ENCODE measurements at regions not wholly inside any gene's neighbourhood (a gene's known extent, or its start where the extent isn't known, plus 50 kb on each side); places are given as distances from the start of the nearest gene placed in this dataset.
"Not testable (repeated sequence)": the region's sequence is repeated elsewhere in the genome, so short reads cannot be mapped to it uniquely, and the experiment has no call there.

GRCh38 chr2:21772624-21773023 is 648.9 kb downstream of the TDRD15 start:
- Mint-ChIP-seq H3K27me3 (no peaks in the 10 kb centered on the region), H3K9me3 (peaks cover 0 to 13% (median 2%) of the 10 kb centered on the region in 9 donors), H3K4me1 (no peaks in the 10 kb centered on the region), H3K4me3 (no peak overlapping the region), H3K27ac (no peak overlapping the region), H3K36me3 (peaks cover 0 to 4% (median 0%) of the 10 kb centered on the region in 3 donors)
- ATAC-seq = no peak
- no peak for DNase-seq
- POLR2A ChIA-PET = no interaction called here

GRCh38 chr2:21773168-21773567 is 649.4 kb downstream of the TDRD15 start:
- Mint-ChIP-seq H3K4me1 (no peaks in the 10 kb centered on the region), H3K36me3 (peaks cover 0 to 4% (median 0%) of the 10 kb centered on the region in 3 donors), H3K4me3 (no peak overlapping the region), H3K27me3 (no peaks in the 10 kb centered on the region), H3K9me3 (peaks cover 0 to 8% (median 2%) of the 10 kb centered on the region in 9 donors), H3K27ac (no peak overlapping the region)
- POLR2A ChIA-PET = no interaction called here
- no peak for DNase-seq
- ATAC-seq = no peak

GRCh38 chr2:21774691-21775368 is 651.1 kb downstream of the TDRD15 start:
- no peaks in the 10 kb centered on the region for H3K36me3 Mint-ChIP-seq
- H3K27me3 Mint-ChIP-seq = no peaks in the 10 kb centered on the region
- no peaks in the 10 kb centered on the region for H3K4me1 Mint-ChIP-seq
- peaks cover 0 to 11% (median 2%) of the 10 kb centered on the region in 9 donors for H3K9me3 Mint-ChIP-seq
- no peak overlapping the region for H3K27ac Mint-ChIP-seq
- no peak overlapping the region for H3K4me3 Mint-ChIP-seq
- ATAC-seq (no peak), DNase-seq (no peak)
- POLR2A ChIA-PET = no interaction called here

GRCh38 chr2:21779786-21780185 is 656.0 kb downstream of the TDRD15 start:
- POLR2A ChIA-PET = no interaction called here
- no peak overlapping the region for H3K4me3 Mint-ChIP-seq
- peaks cover 0 to 19% (median 3%) of the 10 kb centered on the region in 9 donors for H3K9me3 Mint-ChIP-seq

GRCh38 chr2:21781962-21782361 is 658.2 kb downstream of the TDRD15 start:
- ATAC-seq (no peak), DNase-seq (no peak)
- no peak overlapping the region for H3K27ac Mint-ChIP-seq
- H3K27me3 Mint-ChIP-seq = peaks cover 0 to 1% (median 0%) of the 10 kb centered on the region in 5 donors
- H3K4me3 Mint-ChIP-seq = no peak overlapping the region
- H3K4me1 Mint-ChIP-seq = no peaks in the 10 kb centered on the region
- POLR2A ChIA-PET = no interaction called here
- peaks cover 0 to 20% (median 3%) of the 10 kb centered on the region in 9 donors for H3K9me3 Mint-ChIP-seq
- no peaks in the 10 kb centered on the region for H3K36me3 Mint-ChIP-seq

More at GRCh38 chr2:21779786-21780185, 656.0 kb downstream of the TDRD15 start:
- Mint-ChIP-seq H3K36me3 (no peaks in the 10 kb centered on the region), H3K27ac (no peak overlapping the region), H3K27me3 (peaks cover 0 to 1% (median 0%) of the 10 kb centered on the region in 5 donors), H3K4me1 (no peaks in the 10 kb centered on the region)
- ATAC-seq = no peak
- no peak for DNase-seq

- peaks cover 0 to 1% (median 0%) of the 10 kb centered on the region in 5 donors for H3K27me3 Mint-ChIP-seq
- ATAC-seq (no peak), DNase-seq (no peak)
- no peak overlapping the region for H3K27ac Mint-ChIP-seq
- POLR2A ChIA-PET = no interaction called here
- H3K36me3 Mint-ChIP-seq = no peaks in the 10 kb centered on the region
- no peaks in the 10 kb centered on the region for H3K4me1 Mint-ChIP-seq
- no peak overlapping the region for H3K4me3 Mint-ChIP-seq
- H3K9me3 Mint-ChIP-seq = peaks cover 0 to 16% (median 3%) of the 10 kb centered on the region in 9 donors
Observed at GRCh38 chr2:21782866-21783265, 659.1 kb downstream of the TDRD15 start.

GRCh38 chr2:21787941-21788340 is 664.2 kb downstream of the TDRD15 start:
- DNase-seq (no peak), ATAC-seq (no peak)
- POLR2A ChIA-PET = no interaction called here
- Mint-ChIP-seq H3K27ac (no peak overlapping the region), H3K4me1 (no peaks in the 10 kb centered on the region), H3K36me3 (no peaks in the 10 kb centered on the region), H3K27me3 (peaks cover 0 to 1% (median 0%) of the 10 kb centered on the region in 5 donors), H3K4me3 (no peak overlapping the region), H3K9me3 (peaks cover 0 to 14% (median 3%) of the 10 kb centered on the region in 9 donors)

- ATAC-seq, H3K4me3 Mint-ChIP-seq, H3K27me3 Mint-ChIP-seq, POLR2A ChIA-PET, H3K36me3 Mint-ChIP-seq, H3K4me1 Mint-ChIP-seq, DNase-seq, H3K27ac Mint-ChIP-seq: not testable (repeated sequence)
- peaks cover 0 to 14% (median 3%) of the 10 kb centered on the region in 9 donors for H3K9me3 Mint-ChIP-seq
Observed at GRCh38 chr2:21790311-21790710, 666.5 kb downstream of the TDRD15 start.

- DNase-seq (no peak), ATAC-seq (no peak)
- no peak overlapping the region for H3K27ac Mint-ChIP-seq
- no peaks in the 10 kb centered on the region for H3K36me3 Mint-ChIP-seq
- H3K9me3 Mint-ChIP-seq = peaks cover 0 to 14% (median 5%) of the 10 kb centered on the region in 9 donors
- no peaks in the 10 kb centered on the region for H3K27me3 Mint-ChIP-seq
- POLR2A ChIA-PET = no interaction called here
- no peak overlapping the region for H3K4me3 Mint-ChIP-seq
- H3K4me1 Mint-ChIP-seq = no peaks in the 10 kb centered on the region
Observed at GRCh38 chr2:21792571-21792970, 668.8 kb downstream of the TDRD15 start.

- POLR2A ChIA-PET = no interaction called here
- H3K36me3 Mint-ChIP-seq = no peaks in the 10 kb centered on the region
- no peak overlapping the region for H3K4me3 Mint-ChIP-seq
- ATAC-seq (no peak), DNase-seq (no peak)
- peaks cover 0 to 14% (median 8%) of the 10 kb centered on the region in 9 donors for H3K9me3 Mint-ChIP-seq
- H3K27ac Mint-ChIP-seq = no peak overlapping the region
- no peaks in the 10 kb centered on the region for H3K4me1 Mint-ChIP-seq
- no peaks in the 10 kb centered on the region for H3K27me3 Mint-ChIP-seq
Observed at GRCh38 chr2:21793461-21793860, 669.7 kb downstream of the TDRD15 start.

- H3K4me3 Mint-ChIP-seq = no peak overlapping the region
- peaks cover 0 to 14% (median 7%) of the 10 kb centered on the region in 9 donors for H3K9me3 Mint-ChIP-seq
- POLR2A ChIA-PET = no interaction called here
- ATAC-seq = no peak
- H3K27me3 Mint-ChIP-seq = no peaks in the 10 kb centered on the region
- H3K27ac Mint-ChIP-seq = no peak overlapping the region
- DNase-seq = no peak
- no peaks in the 10 kb centered on the region for H3K4me1 Mint-ChIP-seq
- H3K36me3 Mint-ChIP-seq = no peaks in the 10 kb centered on the region
Observed at GRCh38 chr2:21794611-21795010, 670.8 kb downstream of the TDRD15 start.

GRCh38 chr2:21800356-21800755 is 676.6 kb downstream of the TDRD15 start:
- ATAC-seq (no peak), DNase-seq (no peak)
- no peak overlapping the region for H3K4me3 Mint-ChIP-seq
- H3K36me3 Mint-ChIP-seq = no peaks in the 10 kb centered on the region
- H3K27ac Mint-ChIP-seq = no peak overlapping the region
- H3K27me3 Mint-ChIP-seq = no peaks in the 10 kb centered on the region
- peaks cover 3 to 16% (median 6%) of the 10 kb centered on the region in 9 donors for H3K9me3 Mint-ChIP-seq
- POLR2A ChIA-PET = no interaction called here
- no peaks in the 10 kb centered on the region for H3K4me1 Mint-ChIP-seq

GRCh38 chr2:21803550-21803949 is 679.8 kb downstream of the TDRD15 start:
- Mint-ChIP-seq H3K36me3 (no peaks in the 10 kb centered on the region), H3K27me3 (no peaks in the 10 kb centered on the region), H3K4me1 (no peaks in the 10 kb centered on the region), H3K9me3 (peaks cover 0 to 10% (median 6%) of the 10 kb centered on the region in 9 donors), H3K27ac (no peak overlapping the region), H3K4me3 (no peak overlapping the region)
- no peak for ATAC-seq
- DNase-seq = no peak
- POLR2A ChIA-PET = no interaction called here

GRCh38 chr2:21804151-21804550 is 680.4 kb downstream of the TDRD15 start:
- Mint-ChIP-seq H3K4me1 (no peaks in the 10 kb centered on the region), H3K27me3 (no peaks in the 10 kb centered on the region), H3K27ac (no peak overlapping the region), H3K4me3 (no peak overlapping the region), H3K9me3 (peaks cover 0 to 10% (median 6%) of the 10 kb centered on the region in 9 donors), H3K36me3 (no peaks in the 10 kb centered on the region)
- POLR2A ChIA-PET = no interaction called here
- ATAC-seq = no peak
- no peak for DNase-seq
